HG03521 (cell line): ENCODE measurements at regions not wholly inside any gene's neighbourhood (a gene's known extent, or its start where the extent isn't known, plus 50 kb on each side); places are given as distances from the start of the nearest gene placed in this dataset.

Source experiments
- ATAC-seq: cut with Tn5 transposase; IDR thresholded peaks from one replicate; pipeline ENCODE4 v1.9.1; 2021; ENCODE audit warnings: mild to moderate bottlenecking, moderate library complexity; ENCODE audit not compliant: unreplicated experiment

GRCh38 chrX:110430293-110431076 lies 71.8 kb downstream of the RTL9 start:
- no peak for ATAC-seq

- ATAC-seq, result no peak
These were observed 73.7 kb downstream of the RTL9 start for GRCh38 chrX:110432091-110432905.

GRCh38 chrX:110432906-110433215 lies 74.2 kb downstream of the RTL9 start:
- ATAC-seq, result no peak

- ATAC-seq, result no peak
These were observed 76.5 kb downstream of the RTL9 start for GRCh38 chrX:110435196-110435595.

- no peak for ATAC-seq
These were observed 77.9 kb downstream of the RTL9 start for GRCh38 chrX:110436523-110436922.

- no peak for ATAC-seq
These were observed 79.0 kb downstream of the RTL9 start for GRCh38 chrX:110437686-110438085.

GRCh38 chrX:110440016-110440805 lies 81.6 kb downstream of the RTL9 start:
- ATAC-seq, result no peak

- peak; percentile 72 for ATAC-seq
These were observed 84.0 kb downstream of the RTL9 start for GRCh38 chrX:110442635-110443034.

- no peak for ATAC-seq
These were observed 86.3 kb downstream of the RTL9 start for GRCh38 chrX:110444996-110445395.

GRCh38 chrX:110448459-110448858 lies 89.8 kb downstream of the RTL9 start:
- no peak for ATAC-seq

- ATAC-seq, result no peak
These were observed 90.7 kb downstream of the RTL9 start for GRCh38 chrX:110449312-110449711.

- no peak for ATAC-seq
These were observed 91.4 kb downstream of the RTL9 start for GRCh38 chrX:110450050-110450449.

- no peak for ATAC-seq
These were observed 95.7 kb downstream of the RTL9 start for GRCh38 chrX:110454336-110454735.

GRCh38 chrX:110462957-110463356 lies 104.3 kb downstream of the RTL9 start:
- no peak for ATAC-seq

- ATAC-seq, result no peak
These were observed 108.1 kb downstream of the RTL9 start for GRCh38 chrX:110466790-110467189.

GRCh38 chrX:110472265-110472664 lies 113.6 kb downstream of the RTL9 start:
- no peak for ATAC-seq

GRCh38 chrX:110477593-110478228 lies 119.1 kb downstream of the RTL9 start:
- no peak for ATAC-seq

- ATAC-seq, result no peak
These were observed 133.4 kb downstream of the RTL9 start for GRCh38 chrX:110491846-110492620.

GRCh38 chrX:110504947-110505346 lies 146.3 kb downstream of the RTL9 start:
- no peak for ATAC-seq
